Colonic mucosa (tissue), 4 donors: ENCODE measurements at regions not wholly inside any gene's neighbourhood (a gene's known extent, or its start where the extent isn't known, plus 50 kb on each side); places are given as distances from the start of the nearest gene placed in this dataset.
"Not testable (repeated sequence)": the region's sequence is repeated elsewhere in the genome, so short reads cannot be mapped to it uniquely, and the experiment has no call there.

ENCODE experiments used
- DNase-seq: peaks from one replicate; pipeline ENCODE4 v3.0.0-alpha.2; 2020
- H3K27ac ChIP-seq: fragments of 200-600 bp; one replicate; pipeline ENCODE4 v1.8.0; 2021
- H3K27me3 ChIP-seq: fragments of 200-600 bp; one replicate; pipeline ENCODE4 v1.8.0; 2021
- H3K36me3 ChIP-seq: fragments of 200-600 bp; one replicate; pipeline ENCODE4 v1.8.0; 2021
- H3K4me1 ChIP-seq: fragments of 200-600 bp; one replicate; pipeline ENCODE4 v1.8.0; 2021; ENCODE audit warnings: mild to moderate bottlenecking
- H3K4me3 ChIP-seq: fragments of 200-600 bp; one replicate; pipeline ENCODE4 v1.8.0; 2021
- H3K9ac ChIP-seq, 2 donors: one replicate each; pipeline ENCODE4 v1.7.0; 2013; ENCODE audit warnings: control low read depth in 2 of 2, low read depth in 2 of 2, low read length in 2 of 2
- H3K9me3 ChIP-seq: fragments of 200-600 bp; one replicate; pipeline ENCODE4 v1.8.0; 2021
- intact Hi-C: fragments of 100-400 bp; cut with DNase I; formaldehyde crosslinking; loops from one replicate; pipeline ENCODE4 v1.14.1; 2022
- TF ChIP-seq, protein P1 (sequence below): fragments of 200-600 bp; IDR thresholded peaks from one replicate; pipeline ENCODE4 v1.8.0; 2022; ENCODE audit warnings: antibody characterized with exemption, mild to moderate bottlenecking
- donor health status: healthy.
- donor health status: DM: no; HTN: no; CAD: no.
- donor health status: DM: no; HTN: no; CAD: no.

DNA sequence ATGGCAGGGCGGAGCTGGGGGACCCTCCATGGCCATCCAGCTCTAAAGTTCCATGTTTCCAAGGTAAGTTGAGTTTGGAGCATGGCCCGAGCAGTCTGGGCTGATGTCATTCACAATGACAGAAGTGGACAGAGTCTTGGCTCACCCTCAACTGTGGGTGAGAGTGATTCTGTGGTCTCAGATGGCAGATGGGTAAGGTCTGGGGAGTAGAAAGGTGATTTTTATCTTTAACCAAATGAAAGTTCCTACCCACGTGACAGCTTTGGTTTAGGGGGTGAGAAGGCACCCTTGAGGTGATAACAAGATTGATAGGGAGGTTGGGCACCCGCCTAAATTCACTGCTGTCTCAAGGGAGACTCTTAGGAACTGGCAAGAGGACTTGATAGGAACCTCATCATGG, 57.6 kb upstream of the PDZD8 start:
- no peaks in the 10 kb centered on the region for H3K9me3 ChIP-seq
- H3K9ac ChIP-seq, result no peak overlapping the region
- no peak overlapping the region for H3K27ac ChIP-seq
- no peak overlapping the region for H3K4me3 ChIP-seq
- intact Hi-C loops, result no loop called here
- H3K36me3 ChIP-seq, result no peaks in the 10 kb centered on the region
- TF ChIP-seq, protein P1, sequence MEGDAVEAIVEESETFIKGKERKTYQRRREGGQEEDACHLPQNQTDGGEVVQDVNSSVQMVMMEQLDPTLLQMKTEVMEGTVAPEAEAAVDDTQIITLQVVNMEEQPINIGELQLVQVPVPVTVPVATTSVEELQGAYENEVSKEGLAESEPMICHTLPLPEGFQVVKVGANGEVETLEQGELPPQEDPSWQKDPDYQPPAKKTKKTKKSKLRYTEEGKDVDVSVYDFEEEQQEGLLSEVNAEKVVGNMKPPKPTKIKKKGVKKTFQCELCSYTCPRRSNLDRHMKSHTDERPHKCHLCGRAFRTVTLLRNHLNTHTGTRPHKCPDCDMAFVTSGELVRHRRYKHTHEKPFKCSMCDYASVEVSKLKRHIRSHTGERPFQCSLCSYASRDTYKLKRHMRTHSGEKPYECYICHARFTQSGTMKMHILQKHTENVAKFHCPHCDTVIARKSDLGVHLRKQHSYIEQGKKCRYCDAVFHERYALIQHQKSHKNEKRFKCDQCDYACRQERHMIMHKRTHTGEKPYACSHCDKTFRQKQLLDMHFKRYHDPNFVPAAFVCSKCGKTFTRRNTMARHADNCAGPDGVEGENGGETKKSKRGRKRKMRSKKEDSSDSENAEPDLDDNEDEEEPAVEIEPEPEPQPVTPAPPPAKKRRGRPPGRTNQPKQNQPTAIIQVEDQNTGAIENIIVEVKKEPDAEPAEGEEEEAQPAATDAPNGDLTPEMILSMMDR, result no peak
- no peaks in the 10 kb centered on the region for H3K27me3 ChIP-seq
- DNase-seq, result no peak
- H3K4me1 ChIP-seq, result no peaks in the 10 kb centered on the region

- TF ChIP-seq, protein P1, result no peak
- H3K9ac ChIP-seq, result no peak overlapping the region
- no peak overlapping the region for H3K27ac ChIP-seq
Observed at GRCh38 chr10:117431160-117431559, 55.9 kb upstream of the PDZD8 start.

DNA sequence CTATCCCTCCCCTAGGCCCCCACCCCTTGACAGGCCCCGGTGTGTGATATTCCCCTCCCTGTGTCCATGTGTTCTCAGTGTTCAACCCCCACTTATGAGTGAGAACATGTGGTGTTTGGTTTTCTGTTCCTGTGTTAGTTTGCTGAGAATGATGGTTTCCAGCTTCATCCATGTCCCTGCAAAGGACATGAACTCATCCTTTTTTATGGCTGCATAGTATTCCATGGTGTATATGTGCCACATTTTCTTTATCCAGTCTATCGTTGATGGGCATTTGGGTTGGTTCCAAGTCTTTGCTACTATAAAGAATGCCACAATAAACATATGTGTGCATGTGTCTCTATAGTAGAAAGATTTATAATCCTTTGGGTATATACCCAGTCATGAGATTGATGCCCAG, 55.3 kb upstream of the PDZD8 start:
- intact Hi-C loops, H3K9ac ChIP-seq, H3K9me3 ChIP-seq: not testable (repeated sequence)

More at GRCh38 chr10:117431160-117431559, 55.9 kb upstream of the PDZD8 start:
- Histone ChIP-seq H3K27me3 (no peaks in the 10 kb centered on the region), H3K4me3 (no peak overlapping the region), H3K36me3 (no peaks in the 10 kb centered on the region), H3K4me1 (no peaks in the 10 kb centered on the region), H3K9me3 (no peaks in the 10 kb centered on the region)
- no peak for DNase-seq
- intact Hi-C loops, result no loop called here

GRCh38 chr10:117429643-117430265, 54.5 kb upstream of the PDZD8 start:
- no peaks in the 10 kb centered on the region for H3K9me3 ChIP-seq

More for the DNA sequence above, 55.3 kb upstream of the PDZD8 start:
- not testable (repeated sequence) for H3K27me3 ChIP-seq, DNase-seq, H3K4me3 ChIP-seq, H3K27ac ChIP-seq, H3K4me1 ChIP-seq, H3K36me3 ChIP-seq

GRCh38 chr10:117427356-117427755, 52.1 kb upstream of the PDZD8 start:
- Histone ChIP-seq H3K4me1 (no peaks in the 10 kb centered on the region), H3K36me3 (no peaks in the 10 kb centered on the region), H3K9ac (no peak overlapping the region), H3K27ac (no peak overlapping the region), H3K4me3 (no peak overlapping the region), H3K27me3 (no peaks in the 10 kb centered on the region), H3K9me3 (no peaks in the 10 kb centered on the region)
- TF ChIP-seq, protein P1, result no peak
- no peak for DNase-seq
- intact Hi-C loops, result no loop called here

More at GRCh38 chr10:117429643-117430265, 54.5 kb upstream of the PDZD8 start:
- Histone ChIP-seq H3K4me1 (no peaks in the 10 kb centered on the region), H3K4me3 (no peak overlapping the region), H3K36me3 (no peaks in the 10 kb centered on the region), H3K27ac (no peak overlapping the region), H3K9ac (no peak overlapping the region), H3K27me3 (no peaks in the 10 kb centered on the region)
- TF ChIP-seq, protein P1, result no peak
- intact Hi-C loops, result no loop called here
- no peak for DNase-seq

- TF ChIP-seq, protein P1, result no peak
- Histone ChIP-seq H3K4me3 (no peak overlapping the region), H3K9me3 (no peaks in the 10 kb centered on the region), H3K9ac (no peak overlapping the region), H3K36me3 (no peaks in the 10 kb centered on the region), H3K4me1 (no peaks in the 10 kb centered on the region), H3K27me3 (no peaks in the 10 kb centered on the region), H3K27ac (no peak overlapping the region)
- intact Hi-C loops, result no loop called here
- no peak for DNase-seq
Observed at GRCh38 chr10:117425974-117426566, 50.8 kb upstream of the PDZD8 start.
